ENCODE measurements at regions not wholly inside any gene's neighbourhood (a gene's known extent, or its start where the extent isn't known, plus 50 kb on each side); places are given as distances from the start of the nearest gene placed in this dataset.

- DNase-seq (ENCODE audit: low read depth), result no peak
These were observed 112.0 kb downstream of the TMCO5A start for GRCh38 chr15:38046257-38047051.

- no peak for DNase-seq (ENCODE audit: low read depth)
These were observed 113.6 kb downstream of the TMCO5A start for GRCh38 chr15:38048001-38048455.

DNA sequence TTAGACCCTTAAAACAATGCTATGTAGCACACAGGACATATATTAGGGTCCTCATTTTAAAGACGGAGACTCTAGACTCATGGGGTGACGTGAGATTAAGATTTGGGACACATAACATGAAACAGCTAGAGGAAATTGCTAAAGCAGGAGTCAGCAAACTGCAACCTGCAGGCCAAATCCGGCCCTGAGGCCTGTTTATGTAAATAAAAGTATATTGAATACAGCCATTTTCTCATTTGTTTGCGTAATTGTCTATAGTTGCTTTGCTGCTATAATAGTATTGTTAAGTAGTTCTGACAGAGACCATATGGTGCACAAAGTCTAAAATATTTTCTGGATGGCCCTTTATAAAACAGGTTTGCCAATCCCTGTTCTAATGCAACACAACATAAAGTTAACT is 115.5 kb downstream of the TMCO5A start:
- peak; percentile 84 for DNase-seq (ENCODE audit: low read depth)

GRCh38 chr15:38050529-38051448 is 116.3 kb downstream of the TMCO5A start:
- peak; percentile 87 for DNase-seq (ENCODE audit: low read depth)

- DNase-seq (ENCODE audit: low read depth), result no peak
These were observed 118.8 kb downstream of the TMCO5A start for GRCh38 chr15:38053205-38053604.

- no peak for DNase-seq (ENCODE audit: low read depth)
These were observed 119.3 kb downstream of the TMCO5A start for GRCh38 chr15:38053776-38054175.

- peak; percentile 69 for DNase-seq (ENCODE audit: low read depth)
These were observed 120.0 kb downstream of the TMCO5A start for GRCh38 chr15:38054488-38054887.

DNA sequence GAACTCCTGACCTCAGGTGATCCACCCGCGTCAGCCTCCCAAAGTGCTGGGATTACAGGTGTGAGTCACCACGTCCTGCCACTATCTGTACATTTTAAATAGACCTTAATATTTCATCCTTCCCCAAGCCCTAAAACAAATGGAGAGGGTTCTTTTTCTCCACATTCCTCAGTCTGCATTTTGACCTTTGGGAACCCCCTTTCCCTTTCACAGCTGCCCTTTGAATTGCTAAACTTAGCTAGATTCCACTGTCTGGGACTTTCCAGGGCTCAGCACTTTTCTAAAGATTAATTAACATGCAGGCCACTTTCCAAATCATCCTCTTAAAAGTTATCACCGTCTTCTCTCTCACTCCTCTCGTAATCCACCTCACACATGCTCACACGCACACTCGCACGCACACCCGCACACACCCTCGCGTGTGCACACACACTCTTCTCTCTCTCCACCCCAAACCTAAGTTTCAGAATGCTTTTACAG is 124.2 kb downstream of the TMCO5A start:
- no peak for DNase-seq (ENCODE audit: low read depth)

DNA sequence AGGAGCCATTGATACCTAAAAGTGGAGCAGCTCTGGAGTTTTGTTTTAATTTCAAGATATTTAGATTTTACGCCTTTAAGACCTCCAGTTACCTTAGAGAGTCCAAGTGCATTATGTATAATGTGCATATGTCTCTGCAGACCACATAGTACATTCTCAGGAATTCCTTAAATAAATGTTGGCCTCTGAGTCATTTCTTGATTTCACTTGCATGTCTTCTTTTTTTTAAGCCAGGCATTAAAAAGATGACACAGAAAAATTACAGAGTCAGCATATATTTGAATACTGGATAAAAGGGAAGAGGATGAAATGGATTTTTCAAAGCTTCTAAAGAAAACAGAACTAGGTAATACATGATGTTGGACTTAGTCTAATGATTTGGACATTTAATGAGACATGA is 125.2 kb downstream of the TMCO5A start:
- DNase-seq (ENCODE audit: low read depth), result peak; percentile 86

DNA sequence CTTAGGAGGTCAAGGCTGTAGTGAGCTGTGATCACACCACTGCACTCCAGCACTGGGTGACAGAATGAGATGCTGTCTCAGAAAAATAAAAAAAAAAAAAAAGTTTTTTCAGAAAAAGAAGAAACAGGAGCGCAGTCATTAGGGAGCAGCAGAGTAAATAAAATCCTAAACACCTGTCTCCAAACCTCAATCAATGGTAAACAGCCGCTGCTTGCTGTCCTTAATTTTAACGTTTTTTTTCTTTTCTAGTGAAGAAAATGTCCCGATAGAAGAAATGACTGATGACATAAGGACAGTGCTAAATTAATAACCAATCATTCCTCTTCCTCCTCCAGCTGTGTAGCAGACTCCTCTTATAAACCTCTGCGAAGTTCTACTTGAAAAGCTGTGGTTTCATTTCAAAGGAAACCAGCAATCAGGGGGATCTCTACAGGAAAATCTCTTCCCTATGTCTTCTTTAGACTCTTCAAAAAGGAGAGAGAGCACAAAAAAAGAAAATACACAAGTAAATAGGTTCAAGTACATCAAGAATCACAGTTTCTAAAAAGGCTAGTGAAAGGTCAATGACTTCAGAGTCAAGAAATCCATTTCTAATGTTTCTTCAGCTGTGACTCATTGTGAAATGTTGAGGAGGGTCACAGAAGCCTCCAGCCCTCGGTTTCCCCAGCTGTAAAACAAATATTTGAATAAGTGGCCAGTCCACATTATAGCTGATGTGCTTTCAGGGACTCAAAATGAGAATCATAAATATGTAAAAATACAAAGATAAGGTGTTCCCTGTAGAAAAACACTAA is 127.6 kb downstream of the TMCO5A start:
- DNase-seq (ENCODE audit: low read depth), result no peak

DNA sequence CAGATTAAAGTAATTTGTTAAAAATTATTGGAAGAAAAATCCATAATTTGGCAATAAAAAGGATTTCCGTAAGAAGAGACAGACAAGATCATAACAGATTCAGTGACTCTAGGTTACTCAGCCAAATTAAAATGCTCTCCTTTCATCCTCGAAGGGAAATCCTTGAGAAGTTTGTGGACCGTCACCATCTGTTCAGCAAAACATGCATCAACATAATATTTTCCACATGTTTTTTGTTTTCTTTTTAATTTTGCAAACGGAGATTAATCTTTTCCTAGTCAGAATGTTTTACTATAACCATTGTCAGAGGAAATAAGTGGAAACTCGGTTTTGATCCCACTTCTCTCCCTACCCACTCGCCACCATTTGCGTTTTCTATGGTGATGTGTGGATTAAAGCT is 128.3 kb downstream of the TMCO5A start:
- no peak for DNase-seq (ENCODE audit: low read depth)

- no peak for DNase-seq (ENCODE audit: low read depth)
These were observed 131.4 kb downstream of the TMCO5A start for GRCh38 chr15:38065721-38066345.

GRCh38 chr15:38066612-38067011 is 132.2 kb downstream of the TMCO5A start:
- no peak for DNase-seq (ENCODE audit: low read depth)

GRCh38 chr15:38068626-38069391 is 134.4 kb downstream of the TMCO5A start:
- peak; percentile 86 for DNase-seq (ENCODE audit: low read depth)

DNA sequence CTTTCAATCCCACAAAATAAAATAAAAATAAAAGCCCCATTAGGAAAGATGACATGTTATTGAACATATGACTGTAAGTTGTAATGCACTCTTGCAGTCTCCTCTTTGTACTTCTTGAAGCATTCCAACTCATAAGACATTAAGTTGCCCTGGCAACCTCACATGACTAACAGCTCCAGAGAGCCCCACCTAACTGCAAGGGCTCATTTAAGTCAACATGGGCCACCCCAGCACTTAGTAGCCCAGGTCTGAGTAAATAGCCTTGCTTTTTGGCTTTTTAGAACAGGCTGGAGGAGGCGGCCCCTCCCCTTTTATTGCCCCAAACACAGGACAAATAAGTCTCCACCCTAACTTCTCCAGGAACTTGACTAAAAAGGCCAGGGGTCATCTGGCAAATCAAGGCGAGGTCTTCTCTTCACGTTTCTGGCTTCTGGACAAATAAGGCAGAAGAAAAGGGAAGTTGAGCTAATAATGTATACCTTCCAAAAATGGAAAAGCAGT is 135.1 kb downstream of the TMCO5A start:
- DNase-seq (ENCODE audit: low read depth), result peak; percentile 88

DNA sequence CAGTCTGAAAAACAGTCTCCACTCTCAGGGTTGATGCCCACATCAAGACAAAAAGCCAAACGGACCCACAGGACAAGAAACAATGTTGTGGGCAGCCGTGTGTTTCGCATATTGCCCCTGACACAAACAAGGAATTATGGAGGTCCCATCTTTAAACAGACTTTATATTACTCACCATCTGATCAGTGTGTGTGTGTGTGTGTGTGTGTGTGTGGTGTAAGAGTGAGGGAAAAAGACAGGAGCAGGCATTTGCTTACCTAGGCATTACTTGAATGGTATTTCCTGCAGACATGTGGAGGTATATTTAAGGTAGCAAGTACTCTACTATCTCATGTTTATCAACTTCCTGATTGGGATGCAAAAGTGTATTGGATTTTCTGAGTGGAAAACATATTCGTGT is 136.3 kb downstream of the TMCO5A start:
- no peak for DNase-seq (ENCODE audit: low read depth)

DNA sequence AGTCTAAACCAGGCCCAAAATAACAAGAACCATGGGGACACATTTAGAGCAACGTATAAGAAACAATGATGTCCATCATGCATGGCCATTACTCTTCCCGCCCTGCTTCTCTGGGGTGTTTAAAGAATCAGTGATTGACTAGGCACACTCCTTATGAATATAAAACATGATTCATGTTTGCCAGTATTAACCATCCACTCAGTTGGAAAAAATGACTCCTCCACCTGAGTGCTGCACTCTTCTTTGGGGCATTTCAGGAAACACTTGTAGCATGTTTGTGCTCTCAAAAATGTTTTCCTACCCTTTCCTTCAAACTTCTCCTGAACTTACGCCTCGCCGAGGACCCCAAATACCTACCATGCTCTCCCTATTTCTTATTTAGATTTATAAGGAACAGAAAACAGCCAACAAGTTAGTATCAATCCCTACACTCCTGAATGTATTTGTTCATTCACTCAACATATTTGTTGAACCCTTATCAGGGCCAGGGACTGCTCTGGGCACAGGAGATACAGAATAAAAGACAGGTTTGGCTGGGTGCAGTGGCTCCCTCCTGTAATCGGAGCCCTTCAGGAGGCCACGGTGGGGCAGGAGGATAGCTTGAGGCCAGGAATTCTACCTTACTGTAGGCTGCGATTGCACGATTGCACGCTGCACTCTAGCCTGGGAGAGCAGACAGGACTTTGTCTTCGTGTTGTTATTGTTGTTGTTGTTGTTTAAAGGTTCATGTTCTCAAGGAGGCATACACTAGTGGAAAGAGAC is 137.0 kb downstream of the TMCO5A start:
- no peak for DNase-seq (ENCODE audit: low read depth)

DNA sequence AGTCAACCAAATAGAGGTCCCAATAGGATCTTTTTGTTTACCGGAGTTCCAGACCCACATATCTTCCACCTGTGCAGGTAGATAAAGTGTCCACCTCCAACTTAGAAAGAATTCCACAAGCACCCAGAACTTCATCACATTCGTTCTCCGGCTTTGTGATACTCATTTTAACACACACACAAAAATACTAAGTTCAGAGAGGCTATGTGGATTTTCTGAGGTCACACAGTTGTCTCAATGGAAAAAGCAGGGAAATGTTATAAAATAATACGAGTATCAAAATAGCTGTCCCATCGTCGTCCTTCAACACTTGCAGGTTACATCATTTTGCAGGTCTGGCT is 137.5 kb downstream of the TMCO5A start:
- DNase-seq (ENCODE audit: low read depth), result no peak

DNA sequence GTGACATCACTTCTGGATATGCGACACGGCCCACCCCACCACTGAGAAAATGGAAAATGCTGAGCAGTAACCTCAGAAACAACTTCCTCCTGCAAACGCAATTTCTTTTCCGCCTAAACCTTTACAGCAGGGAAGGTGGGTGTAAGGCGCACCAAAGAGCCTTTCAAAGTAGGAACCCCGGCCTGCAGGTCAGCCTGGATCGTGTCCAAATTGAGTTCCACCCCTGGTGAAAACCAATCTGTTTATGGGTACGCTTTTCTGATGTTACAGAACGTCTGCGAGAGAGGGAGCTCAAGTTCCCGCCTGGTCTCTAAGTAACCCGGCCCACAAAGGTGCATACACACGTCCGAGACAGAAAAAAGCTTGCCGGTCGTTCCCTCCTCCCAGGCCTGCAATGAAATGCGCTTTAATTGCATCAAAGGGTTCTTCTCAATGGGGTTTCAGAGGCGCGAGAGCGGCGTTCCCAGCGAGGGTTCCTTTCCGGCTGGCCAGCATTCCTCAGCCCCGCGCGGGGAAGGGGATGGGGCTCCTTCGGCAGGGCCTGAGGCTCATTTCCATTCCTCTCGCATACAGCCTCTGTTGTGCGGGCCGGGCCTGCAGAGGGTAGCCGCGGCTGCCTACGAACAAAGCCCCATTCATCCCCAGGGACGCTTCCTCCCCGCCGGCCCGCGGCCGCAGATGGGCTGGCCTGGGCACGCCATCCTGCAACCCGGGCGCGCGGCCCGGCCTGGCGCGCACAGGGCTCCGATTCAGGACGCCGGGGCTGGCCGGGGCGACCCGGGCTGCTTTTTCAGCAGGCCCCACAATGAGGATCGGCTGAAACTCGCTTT is 138.1 kb downstream of the TMCO5A start:
- DNase-seq (ENCODE audit: low read depth), result peak; percentile 81

Data from ELR (cell line).